HG02885 (cell line): ENCODE measurements at regions not wholly inside any gene's neighbourhood (a gene's known extent, or its start where the extent isn't known, plus 50 kb on each side); places are given as distances from the start of the nearest gene placed in this dataset.
"Not testable (repeated sequence)": the region's sequence is repeated elsewhere in the genome, so short reads cannot be mapped to it uniquely, and the experiment has no call there.

Experiments used
- ATAC-seq: cut with Tn5 transposase; IDR thresholded peaks from one replicate; pipeline ENCODE4 v1.9.1; 2021; ENCODE audit warnings: mild to moderate bottlenecking; ENCODE audit not compliant: unreplicated experiment, poor library complexity

DNA sequence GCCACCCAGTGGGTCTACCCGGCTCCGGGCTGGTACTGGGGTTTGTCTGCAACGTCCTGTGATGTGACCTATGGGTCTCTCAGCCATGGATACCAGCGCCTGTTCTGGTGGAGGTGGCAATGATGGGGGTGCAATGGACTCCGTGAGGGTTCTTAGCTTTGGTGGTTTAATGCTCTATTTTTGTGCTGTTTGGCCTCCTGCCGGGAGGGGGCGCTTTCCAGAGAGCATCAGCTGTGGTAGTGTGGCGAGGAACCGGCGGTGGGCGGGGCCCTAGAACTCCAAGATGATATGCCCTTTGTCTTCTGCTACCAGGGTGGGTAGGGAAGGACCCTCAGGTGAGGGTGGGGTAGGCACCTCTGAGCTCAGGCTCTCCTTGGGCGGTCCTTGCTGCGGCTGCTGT, 324.1 kb upstream of the ZFP42 start:
- not testable (repeated sequence) for ATAC-seq

DNA sequence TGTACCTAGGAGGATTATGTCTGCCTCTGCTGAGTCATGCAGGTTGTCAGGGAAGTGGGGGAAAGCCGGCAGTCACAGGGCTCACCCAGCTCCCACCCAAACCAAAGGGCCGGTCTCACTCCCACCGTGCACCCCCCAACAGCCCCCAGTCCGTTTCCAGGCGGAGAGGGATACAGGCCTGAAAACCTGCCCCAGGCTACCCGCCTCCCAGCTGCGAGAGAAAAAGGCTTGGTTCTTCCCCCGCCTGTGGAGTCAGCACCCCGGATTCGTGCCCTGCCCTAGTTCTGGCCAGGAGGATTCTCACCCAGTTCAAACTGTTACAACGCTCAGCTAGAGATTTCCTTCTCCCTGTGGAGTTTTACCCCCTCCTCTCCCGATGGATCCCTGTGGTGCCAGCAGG, 323.6 kb upstream of the ZFP42 start:
- not testable (repeated sequence) for ATAC-seq

DNA sequence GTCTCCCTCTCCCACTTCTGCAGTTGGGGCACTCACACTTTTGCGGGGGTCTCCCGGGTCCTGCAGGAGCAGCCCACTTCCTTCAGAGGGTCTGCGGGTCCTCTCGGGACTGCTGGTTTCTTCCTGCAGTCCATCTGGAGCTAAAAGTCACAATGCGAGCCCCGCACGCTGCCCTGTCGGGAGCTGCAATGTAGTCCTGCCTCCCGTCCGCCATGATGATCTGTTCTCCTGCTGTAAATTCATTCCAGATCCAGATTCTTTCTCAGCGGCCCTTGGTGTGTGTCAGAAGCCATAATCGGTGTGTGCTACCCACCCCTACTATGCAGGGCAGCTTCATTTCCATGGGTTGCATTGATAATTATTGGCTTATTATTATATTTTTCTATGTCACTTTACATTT, 323.0 kb upstream of the ZFP42 start:
- ATAC-seq: not testable (repeated sequence)

DNA sequence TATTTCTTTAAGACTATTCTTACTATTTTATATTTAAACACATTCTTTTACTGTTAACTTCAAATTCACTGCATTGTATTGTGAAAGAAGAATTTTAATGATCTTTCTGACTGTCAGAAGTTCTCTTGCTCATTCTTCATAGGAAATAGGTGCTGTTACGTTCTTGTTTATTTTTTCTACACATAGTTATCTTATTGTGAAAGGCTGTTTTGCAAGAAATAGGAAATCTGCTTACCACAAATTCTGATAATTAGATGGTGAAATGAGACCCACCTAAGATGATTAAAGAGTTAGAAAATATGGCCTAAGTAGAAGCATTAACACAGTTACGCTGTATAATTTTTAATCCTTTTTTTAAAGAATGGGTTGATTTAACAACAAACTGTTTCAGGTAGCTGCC, 316.1 kb upstream of the ZFP42 start:
- ATAC-seq: no peak

DNA sequence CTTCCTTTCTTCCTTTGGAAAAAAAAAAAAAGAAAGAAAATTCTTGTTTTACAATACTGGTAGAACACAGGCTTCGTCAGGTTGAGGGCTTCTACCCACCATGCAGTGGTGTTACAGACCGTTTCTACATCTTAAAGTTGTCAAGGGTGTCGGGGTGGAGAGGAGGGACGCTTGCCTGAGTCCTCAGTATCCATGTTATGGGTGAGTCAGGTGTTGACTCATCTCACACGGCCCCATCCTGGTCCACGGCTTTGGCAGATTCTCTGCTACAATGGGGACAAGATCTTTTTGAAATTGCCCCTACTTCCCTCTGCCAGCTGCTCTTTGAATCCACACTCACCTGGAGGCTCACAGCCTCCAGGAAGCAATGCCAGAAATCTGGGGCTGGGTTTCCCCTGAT, 310.3 kb upstream of the ZFP42 start:
- no peak for ATAC-seq

DNA sequence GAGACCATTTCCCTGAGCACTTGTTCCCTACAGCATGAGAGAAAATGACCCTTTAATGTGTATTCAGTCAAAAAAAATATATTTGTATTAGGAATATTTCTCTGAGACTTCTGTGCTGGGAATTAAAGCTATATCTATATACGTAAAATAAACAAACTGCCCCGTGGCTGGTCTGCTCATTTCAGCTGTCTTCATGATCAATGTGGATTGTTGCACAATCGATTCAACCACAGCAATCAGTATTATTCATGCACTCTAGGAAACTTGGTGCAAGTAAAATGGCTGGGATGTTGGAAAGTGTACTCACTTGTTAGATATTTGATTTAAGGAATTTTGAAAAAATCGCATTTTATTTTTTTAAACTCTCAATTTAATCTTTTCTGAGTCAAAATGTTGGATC, 307.9 kb upstream of the ZFP42 start:
- ATAC-seq: no peak

DNA sequence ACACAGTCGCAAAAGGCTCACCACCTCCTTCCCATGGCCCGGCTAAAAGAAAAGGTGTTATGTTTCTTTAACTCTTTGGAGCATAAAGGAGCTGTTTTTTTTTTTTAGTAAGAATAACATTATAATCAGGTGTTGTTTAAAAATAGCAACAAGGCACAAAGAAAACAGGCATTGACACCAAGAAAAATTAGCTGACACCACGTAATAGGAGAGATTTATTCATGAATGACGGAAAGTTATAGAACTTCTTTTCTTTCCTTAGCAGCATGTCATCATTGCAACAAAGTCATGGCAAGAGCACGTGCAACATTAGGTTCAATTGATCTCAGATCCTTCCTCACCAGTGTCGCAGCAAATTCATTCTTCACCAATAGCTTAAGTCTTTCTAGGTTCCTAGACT, 302.9 kb upstream of the ZFP42 start:
- ATAC-seq: no peak

DNA sequence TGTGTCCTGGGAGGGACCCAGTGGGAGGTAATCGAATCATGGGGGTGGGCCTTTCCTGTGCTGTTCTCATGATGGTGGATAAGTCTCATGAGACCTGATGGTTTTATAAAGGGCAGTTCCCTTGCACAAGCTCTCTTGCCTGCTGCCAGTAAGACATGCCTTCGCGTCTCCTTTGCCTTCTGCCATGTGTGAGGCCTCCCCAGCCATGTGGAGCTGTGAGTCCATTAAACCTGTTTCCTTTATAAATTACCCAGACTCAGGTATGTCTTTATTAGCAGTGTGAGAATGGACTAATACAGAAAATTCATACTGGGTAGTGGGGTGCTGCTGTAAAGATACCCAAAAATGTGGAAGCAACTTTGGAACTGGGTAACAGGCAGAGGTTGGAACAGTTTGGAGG, 300.0 kb upstream of the ZFP42 start:
- ATAC-seq: not testable (repeated sequence)

DNA sequence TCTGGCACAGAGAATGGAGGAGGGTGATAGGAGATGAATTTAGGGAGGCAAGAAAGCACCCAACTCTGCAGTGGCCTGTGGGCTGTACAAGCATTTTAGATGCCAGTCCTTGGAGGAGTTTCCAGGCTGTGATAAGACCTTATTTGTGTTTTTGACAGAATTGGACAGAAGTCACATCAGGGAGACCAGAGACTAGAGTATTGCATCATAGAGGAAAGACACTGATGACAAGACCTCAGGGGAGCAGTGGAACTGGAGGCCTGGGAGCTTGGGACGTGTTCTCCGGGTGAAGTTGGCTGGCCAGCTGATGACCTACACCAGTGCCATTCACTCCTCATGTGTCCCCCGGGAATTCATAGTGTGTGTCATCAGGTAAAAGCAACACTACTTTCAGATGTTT, 284.0 kb upstream of the ZFP42 start:
- ATAC-seq: no peak

DNA sequence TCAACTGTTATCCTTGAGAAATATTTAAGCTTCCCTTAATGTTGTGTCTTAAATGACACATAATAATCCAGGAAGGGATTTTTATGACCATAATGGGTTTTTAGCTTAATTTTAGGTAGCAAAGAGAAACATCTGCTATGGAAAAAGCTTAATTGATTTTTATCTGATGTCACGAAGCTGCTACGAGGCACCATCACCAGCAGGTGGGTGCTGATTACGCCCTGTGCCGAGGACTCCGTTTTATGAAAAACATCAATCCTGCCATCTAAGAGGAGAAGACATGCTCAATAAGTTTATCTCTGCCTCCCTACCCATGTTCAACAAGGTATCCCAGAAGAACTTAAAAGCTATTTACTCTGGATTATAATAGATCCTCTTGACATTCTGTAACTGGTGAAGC, 280.6 kb upstream of the ZFP42 start:
- no peak for ATAC-seq

DNA sequence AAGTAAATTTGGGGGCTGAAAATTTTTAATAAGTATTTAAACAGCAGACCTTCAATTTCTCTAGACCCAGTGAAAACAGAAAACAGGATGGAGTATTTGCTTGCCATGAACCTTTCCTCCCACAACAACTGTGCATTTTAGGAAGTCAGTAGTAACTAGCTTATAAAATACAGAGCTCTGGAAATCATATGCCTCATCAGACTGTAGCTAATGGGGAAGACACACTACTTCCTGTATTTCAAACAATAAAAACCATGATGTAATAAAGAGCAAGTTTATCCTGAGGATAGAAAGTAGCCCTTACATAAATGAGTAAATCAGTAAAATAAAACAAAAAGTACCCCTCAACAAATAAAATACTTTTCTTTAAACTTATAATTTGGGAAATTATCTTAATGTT, 280.1 kb upstream of the ZFP42 start:
- ATAC-seq: no peak

DNA sequence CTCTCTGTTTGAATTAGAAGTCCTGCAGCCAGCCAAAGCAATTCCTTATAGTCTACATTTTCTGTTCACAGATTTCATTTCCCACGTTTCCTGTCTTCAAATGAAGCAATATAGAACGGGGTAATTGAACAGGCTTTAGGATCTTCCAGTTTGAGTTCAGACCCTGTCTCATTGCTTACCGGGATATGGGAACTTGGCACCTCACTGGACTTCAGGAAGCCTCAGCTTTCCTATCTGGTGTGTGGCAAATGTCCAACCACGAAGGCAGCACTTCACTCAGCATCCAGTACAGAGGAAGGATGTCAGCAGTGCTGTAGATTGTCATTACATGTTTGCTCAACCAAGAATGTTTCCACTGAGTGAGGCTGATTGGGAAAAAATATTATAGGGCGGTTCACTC, 271.1 kb upstream of the ZFP42 start:
- no peak for ATAC-seq

DNA sequence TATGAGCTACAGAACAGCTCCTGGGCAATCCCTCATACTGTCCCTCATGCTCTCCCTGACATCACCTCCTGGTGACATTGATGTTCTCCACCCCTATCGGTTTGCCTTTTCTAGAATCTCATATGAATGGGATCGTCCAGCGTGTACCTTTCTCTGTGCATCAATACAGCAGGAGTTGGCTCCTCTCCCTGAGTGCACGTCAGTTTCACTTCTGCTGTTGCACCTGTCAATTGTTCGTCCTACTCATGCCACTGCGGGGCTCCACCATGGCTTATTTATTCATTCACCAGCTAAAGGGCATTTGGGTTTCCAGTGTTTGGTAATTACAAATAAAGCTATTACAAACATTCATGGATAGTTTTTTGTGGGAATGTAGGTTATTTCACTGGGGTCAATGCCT, 269.1 kb upstream of the ZFP42 start:
- ATAC-seq: no peak

DNA sequence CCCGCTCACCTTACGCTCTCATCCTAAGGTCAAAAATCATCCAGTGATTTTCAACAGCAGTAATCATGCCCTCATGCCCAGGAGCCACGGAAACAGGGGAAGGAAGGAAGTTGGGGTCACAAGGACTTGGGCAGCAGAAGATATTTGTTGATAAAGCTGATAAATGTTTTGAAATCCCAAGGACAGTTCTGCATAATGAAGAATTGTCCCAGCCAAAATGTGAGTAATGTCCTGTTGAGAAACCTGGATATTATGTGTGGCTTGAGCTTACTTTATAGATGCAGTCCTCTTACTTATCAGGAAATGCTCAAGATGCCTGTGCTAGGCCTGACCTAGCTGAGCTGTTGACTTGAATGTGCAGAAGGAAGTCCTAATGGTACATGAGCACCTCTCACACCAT, 263.0 kb upstream of the ZFP42 start:
- ATAC-seq: no peak

DNA sequence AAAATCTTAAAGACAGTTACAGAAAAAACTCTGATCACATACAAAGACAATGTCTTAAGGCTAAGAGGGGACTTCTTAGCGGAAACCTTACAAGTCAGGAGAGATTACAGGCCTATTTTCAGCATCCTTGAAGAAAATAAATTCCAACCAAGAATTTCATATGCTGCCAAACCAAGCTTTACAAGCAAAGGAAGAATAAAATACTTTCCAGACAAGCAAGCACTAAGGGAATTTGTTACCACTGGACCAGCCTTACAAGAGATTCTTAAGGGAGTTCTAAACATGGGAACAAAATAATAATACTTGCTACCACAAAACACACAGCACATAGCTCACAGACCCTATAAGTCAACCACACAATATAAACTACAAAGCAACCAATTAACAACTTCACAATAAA, 255.8 kb upstream of the ZFP42 start:
- ATAC-seq: no peak

DNA sequence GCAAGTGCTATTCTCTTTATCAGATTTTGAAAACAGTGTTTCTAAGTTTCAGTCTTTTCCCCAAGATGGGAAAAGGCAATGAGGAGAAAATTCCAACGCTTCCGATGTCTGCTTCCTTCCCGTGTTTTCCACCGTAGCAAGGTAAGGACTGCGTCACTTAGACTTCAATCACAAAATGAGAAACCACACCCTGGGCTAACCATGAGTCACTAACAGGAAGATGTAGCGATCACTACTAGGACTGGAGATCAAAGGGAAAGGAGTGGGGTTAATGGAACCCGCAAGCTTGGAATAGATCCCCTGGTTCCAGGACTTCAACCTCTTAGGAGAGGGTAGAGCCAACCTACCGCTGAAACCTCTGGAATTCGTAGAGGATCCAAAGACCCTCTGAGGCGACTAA, 250.7 kb upstream of the ZFP42 start:
- no peak for ATAC-seq

DNA sequence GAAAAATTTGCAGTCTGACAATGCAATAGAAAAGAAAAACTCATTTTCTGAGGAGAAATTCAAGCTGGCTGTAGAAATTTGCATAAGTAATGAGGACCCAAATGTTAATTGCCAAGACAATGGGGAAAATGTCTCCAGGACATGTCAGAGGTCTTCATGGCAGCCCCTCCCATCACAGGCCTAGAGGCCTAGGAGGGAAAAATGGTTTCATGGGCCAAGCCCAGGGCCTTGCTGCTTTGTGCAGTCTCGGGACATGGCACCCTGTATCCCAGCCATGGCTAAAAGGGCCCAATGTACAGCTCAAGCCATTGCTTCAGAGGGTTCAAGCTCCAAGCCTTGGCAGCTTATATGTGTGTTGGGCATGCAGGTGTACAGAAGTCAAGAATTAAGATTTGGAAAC, 244.9 kb upstream of the ZFP42 start:
- ATAC-seq: not testable (repeated sequence)

DNA sequence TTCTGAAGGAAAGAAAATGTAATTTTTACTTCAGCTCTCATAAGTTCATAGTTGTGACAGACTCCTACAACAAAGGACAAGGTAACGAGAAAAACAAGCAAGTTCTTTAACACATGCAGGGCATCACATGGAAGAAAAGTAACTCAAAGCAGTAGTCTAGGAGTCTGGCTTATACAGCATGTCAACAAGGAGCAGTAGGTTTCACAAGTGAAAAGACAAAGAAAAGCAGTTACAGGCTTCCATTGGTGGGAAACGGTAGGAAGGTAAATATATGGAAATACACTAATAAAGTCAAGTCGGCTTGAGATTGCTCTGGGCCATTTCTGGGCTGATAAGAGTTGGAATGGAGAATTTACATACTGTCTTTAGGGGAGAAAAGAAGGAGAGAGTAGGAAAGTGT, 228.4 kb upstream of the ZFP42 start:
- no peak for ATAC-seq

DNA sequence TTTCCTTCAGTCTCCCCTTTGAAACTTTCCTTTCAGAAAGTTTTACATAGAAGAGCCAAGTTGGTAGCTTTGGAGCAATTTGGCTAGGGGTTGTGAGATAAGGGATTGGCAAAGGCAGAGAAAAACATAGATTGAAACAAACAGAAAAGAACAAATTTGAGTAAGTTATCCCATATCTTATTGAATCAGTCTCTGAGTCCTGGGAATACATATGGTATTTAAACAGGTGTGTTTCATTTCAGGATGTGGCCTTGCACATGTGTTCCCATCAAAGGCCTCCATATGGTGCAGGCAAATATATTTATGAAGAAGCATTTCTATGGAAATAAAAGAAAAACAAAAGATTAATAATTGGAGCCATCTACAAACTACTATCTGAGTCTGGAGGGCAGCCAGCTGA, 227.9 kb upstream of the ZFP42 start:
- ATAC-seq: no peak

DNA sequence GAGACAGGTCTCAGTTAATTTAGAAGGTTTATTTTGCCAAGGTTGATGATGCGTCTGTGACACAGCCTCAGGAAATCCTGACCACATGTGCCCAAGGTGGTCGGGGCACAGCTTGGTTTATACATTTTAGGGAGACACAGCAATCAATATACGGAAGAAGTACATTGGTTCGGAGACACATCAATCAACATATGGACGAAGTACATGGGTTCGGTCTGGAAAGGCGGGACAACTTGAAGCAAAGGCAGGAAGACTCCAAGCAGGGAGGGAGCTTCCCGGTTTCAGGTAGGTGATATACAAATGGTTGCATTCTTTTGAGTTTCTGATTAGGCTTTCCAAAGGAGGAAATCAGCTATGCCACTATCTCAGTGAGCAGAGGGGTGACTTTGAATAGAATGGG, 225.2 kb upstream of the ZFP42 start:
- ATAC-seq: no peak

DNA sequence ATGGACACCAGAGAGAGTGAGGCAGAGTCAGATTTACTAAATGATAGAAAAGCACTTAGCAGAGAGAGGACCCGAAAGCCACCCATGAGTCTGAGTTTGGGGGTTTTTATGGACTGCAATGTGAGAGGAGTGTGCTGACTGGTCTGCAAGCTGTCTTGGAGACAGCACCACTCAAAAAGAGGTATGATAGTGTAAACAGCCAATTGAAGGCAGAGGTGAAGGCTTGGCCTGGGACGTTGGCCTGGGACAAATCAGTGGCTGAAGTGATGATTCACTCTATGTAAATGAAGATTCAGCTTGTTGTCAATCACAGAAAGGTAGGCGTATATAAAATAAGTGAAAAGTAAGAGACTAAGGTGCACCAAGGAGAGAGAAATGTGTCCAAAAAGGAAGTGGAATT, 217.6 kb upstream of the ZFP42 start:
- no peak for ATAC-seq

DNA sequence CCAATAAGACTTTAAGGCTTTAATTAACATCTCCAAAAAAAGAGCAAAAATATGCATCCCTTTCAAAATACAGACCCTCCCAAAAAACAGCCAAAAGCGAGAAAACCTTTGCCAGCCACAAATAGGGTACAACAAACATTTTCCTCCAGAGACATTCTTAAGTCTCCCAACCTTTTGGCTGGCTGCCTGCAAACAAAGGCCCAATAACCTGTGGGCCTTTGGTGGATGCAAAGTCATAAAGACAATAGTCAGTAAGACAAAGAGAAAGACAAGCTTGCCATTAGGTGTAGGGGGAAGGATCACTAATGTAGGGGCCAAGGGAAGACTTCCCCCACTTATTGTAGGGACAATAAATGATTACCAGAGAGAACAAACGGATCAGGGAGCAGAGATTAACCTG, 215.5 kb upstream of the ZFP42 start:
- ATAC-seq: no peak

DNA sequence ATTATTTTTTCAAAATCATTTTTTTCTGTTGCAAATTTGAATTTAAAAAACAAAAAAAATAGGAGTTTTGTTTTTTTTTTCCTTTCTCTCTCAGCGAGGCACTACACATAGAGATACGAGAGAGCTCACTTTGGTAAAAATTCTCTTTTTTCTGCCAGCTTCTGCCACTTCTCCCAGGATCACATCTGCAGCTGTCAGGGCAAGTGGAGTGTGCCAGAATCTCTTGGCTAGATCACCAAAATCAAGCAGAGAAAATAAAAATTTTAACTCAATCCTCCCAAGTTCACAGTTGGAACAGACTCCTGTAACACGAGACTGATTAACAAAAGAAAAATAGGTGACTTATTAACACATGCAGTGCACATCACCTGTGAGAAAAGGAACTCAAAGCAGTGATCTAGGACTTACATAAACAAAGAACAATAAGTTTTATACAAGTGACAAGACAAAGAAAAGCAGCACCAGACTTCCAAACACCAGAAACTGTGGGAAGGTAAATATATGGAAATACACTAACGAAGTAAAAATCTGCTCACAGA, 213.2 kb upstream of the ZFP42 start:
- no peak for ATAC-seq
